HG02870 (cell line): ENCODE measurements at regions not wholly inside any gene's neighbourhood (a gene's known extent, or its start where the extent isn't known, plus 50 kb on each side); places are given as distances from the start of the nearest gene placed in this dataset.

Experiments
- ATAC-seq: cut with Tn5 transposase; IDR thresholded peaks from one replicate; pipeline ENCODE4 v1.9.1; 2021; ENCODE audit warnings: mild to moderate bottlenecking, moderate library complexity; ENCODE audit not compliant: unreplicated experiment

GRCh38 chr7:46478046-46478445 is 557.0 kb upstream of the IGFBP3 start:
- no peak for ATAC-seq

- no peak for ATAC-seq
Measured at GRCh38 chr7:46468753-46469356, 547.8 kb upstream of the IGFBP3 start.

- no peak for ATAC-seq
Measured at GRCh38 chr7:46463170-46463569, 542.1 kb upstream of the IGFBP3 start.

GRCh38 chr7:46461334-46461777 is 540.3 kb upstream of the IGFBP3 start:
- no peak for ATAC-seq

- no peak for ATAC-seq
Measured at GRCh38 chr7:46459942-46460341, 538.9 kb upstream of the IGFBP3 start.

- no peak for ATAC-seq
Measured at GRCh38 chr7:46454816-46455215, 533.7 kb upstream of the IGFBP3 start.

- no peak for ATAC-seq
Measured at GRCh38 chr7:46452561-46453135, 531.6 kb upstream of the IGFBP3 start.

GRCh38 chr7:46451846-46452245 is 530.8 kb upstream of the IGFBP3 start:
- no peak for ATAC-seq

GRCh38 chr7:46450886-46451285 is 529.8 kb upstream of the IGFBP3 start:
- no peak for ATAC-seq

GRCh38 chr7:46450425-46450824 is 529.4 kb upstream of the IGFBP3 start:
- no peak for ATAC-seq

- ATAC-seq: no peak
Measured at GRCh38 chr7:46449743-46450142, 528.7 kb upstream of the IGFBP3 start.

- ATAC-seq: no peak
Measured at GRCh38 chr7:46448478-46448877, 527.4 kb upstream of the IGFBP3 start.

- ATAC-seq: no peak
Measured at GRCh38 chr7:46446151-46446550, 525.1 kb upstream of the IGFBP3 start.

GRCh38 chr7:46444256-46444655 is 523.2 kb upstream of the IGFBP3 start:
- no peak for ATAC-seq

- no peak for ATAC-seq
Measured at GRCh38 chr7:46440186-46440585, 519.1 kb upstream of the IGFBP3 start.

GRCh38 chr7:46432708-46433107 is 511.6 kb upstream of the IGFBP3 start:
- no peak for ATAC-seq

GRCh38 chr7:46428295-46428694 is 507.2 kb upstream of the IGFBP3 start:
- ATAC-seq: no peak

GRCh38 chr7:46424934-46425333 is 503.9 kb upstream of the IGFBP3 start:
- no peak for ATAC-seq

- no peak for ATAC-seq
Measured at GRCh38 chr7:46421441-46422230, 500.6 kb upstream of the IGFBP3 start.

- ATAC-seq: no peak
Measured at GRCh38 chr7:46414946-46415345, 493.9 kb upstream of the IGFBP3 start.

- no peak for ATAC-seq
Measured at GRCh38 chr7:46411236-46411635, 490.2 kb upstream of the IGFBP3 start.

- no peak for ATAC-seq
Measured at GRCh38 chr7:46407125-46407524, 486.1 kb upstream of the IGFBP3 start.
